NCI-H460 (cell line): ENCODE measurements at regions not wholly inside any gene's neighbourhood (a gene's known extent, or its start where the extent isn't known, plus 50 kb on each side); places are given as distances from the start of the nearest gene placed in this dataset.
"Not testable (repeated sequence)": the region's sequence is repeated elsewhere in the genome, so short reads cannot be mapped to it uniquely, and the experiment has no call there.

Experiments used
- DNase-seq: peaks from one replicate; pipeline ENCODE4 v3.0.0-alpha.2; 2016; ENCODE audit warnings: low read depth; ENCODE audit errors: extremely low read depth

- DNase-seq, result no peak
Observed at GRCh38 chr15:31217067-31217466, 109.6 kb upstream of the KLF13 start.

- no peak for DNase-seq
Observed at GRCh38 chr15:31217566-31218270, 108.9 kb upstream of the KLF13 start.

- DNase-seq, result no peak
Observed at GRCh38 chr15:31219221-31219620, 107.4 kb upstream of the KLF13 start.

GRCh38 chr15:31221936-31222515, 104.6 kb upstream of the KLF13 start:
- no peak for DNase-seq

- DNase-seq, result no peak
Observed at GRCh38 chr15:31222773-31223341, 103.8 kb upstream of the KLF13 start.

GRCh38 chr15:31223478-31224350, 102.9 kb upstream of the KLF13 start:
- DNase-seq, result no peak

GRCh38 chr15:31224661-31225060, 102.0 kb upstream of the KLF13 start:
- not testable (repeated sequence) for DNase-seq

- DNase-seq, result no peak
Observed at GRCh38 chr15:31225356-31225955, 101.2 kb upstream of the KLF13 start.

GRCh38 chr15:31226021-31226420, 100.6 kb upstream of the KLF13 start:
- DNase-seq, result no peak

GRCh38 chr15:31227235-31227634, 99.4 kb upstream of the KLF13 start:
- DNase-seq, result no peak

- DNase-seq, result no peak
Observed at GRCh38 chr15:31228011-31228484, 98.6 kb upstream of the KLF13 start.

GRCh38 chr15:31228980-31229826, 97.4 kb upstream of the KLF13 start:
- DNase-seq, result peak; percentile 9

GRCh38 chr15:31230630-31231485, 95.8 kb upstream of the KLF13 start:
- no peak for DNase-seq

GRCh38 chr15:31234815-31235214, 91.8 kb upstream of the KLF13 start:
- no peak for DNase-seq

GRCh38 chr15:31235311-31236183, 91.1 kb upstream of the KLF13 start:
- no peak for DNase-seq

- DNase-seq, result peak; percentile 42
Observed at GRCh38 chr15:31236184-31237042, 90.2 kb upstream of the KLF13 start.

- DNase-seq, result no peak
Observed at GRCh38 chr15:31237043-31237324, 89.7 kb upstream of the KLF13 start.
